ENCODE measurements at regions not wholly inside any gene's neighbourhood (a gene's known extent, or its start where the extent isn't known, plus 50 kb on each side); places are given as distances from the start of the nearest gene placed in this dataset.

GRCh38 chr1:163935738-163936374 lies 614.1 kb downstream of the NUF2 start:
- TF ChIP-seq, protein P1, sequence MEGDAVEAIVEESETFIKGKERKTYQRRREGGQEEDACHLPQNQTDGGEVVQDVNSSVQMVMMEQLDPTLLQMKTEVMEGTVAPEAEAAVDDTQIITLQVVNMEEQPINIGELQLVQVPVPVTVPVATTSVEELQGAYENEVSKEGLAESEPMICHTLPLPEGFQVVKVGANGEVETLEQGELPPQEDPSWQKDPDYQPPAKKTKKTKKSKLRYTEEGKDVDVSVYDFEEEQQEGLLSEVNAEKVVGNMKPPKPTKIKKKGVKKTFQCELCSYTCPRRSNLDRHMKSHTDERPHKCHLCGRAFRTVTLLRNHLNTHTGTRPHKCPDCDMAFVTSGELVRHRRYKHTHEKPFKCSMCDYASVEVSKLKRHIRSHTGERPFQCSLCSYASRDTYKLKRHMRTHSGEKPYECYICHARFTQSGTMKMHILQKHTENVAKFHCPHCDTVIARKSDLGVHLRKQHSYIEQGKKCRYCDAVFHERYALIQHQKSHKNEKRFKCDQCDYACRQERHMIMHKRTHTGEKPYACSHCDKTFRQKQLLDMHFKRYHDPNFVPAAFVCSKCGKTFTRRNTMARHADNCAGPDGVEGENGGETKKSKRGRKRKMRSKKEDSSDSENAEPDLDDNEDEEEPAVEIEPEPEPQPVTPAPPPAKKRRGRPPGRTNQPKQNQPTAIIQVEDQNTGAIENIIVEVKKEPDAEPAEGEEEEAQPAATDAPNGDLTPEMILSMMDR (IDR thresholded peaks at IDR 0.05), result no peak
- no peak for TF ChIP-seq ELF1 (IDR thresholded peaks at IDR 0.05)
- no peak for TF ChIP-seq RFX5 (IDR thresholded peaks at IDR 0.05; ENCODE audit: low read length)
- no peak for TF ChIP-seq TEAD4 (IDR thresholded peaks at IDR 0.05; ENCODE audit: borderline replicate concordance, insufficient read depth)
- no peak for TF ChIP-seq RXRA (IDR thresholded peaks at IDR 0.05; ENCODE audit: borderline replicate concordance, low read depth)
- TF ChIP-seq TAF1 (IDR thresholded peaks at IDR 0.05; ENCODE audit: borderline replicate concordance, low read depth, low read length), result no peak

Data from SK-N-SH (cell line).